DND-41 (cell line): ENCODE measurements at regions not wholly inside any gene's neighbourhood (a gene's known extent, or its start where the extent isn't known, plus 50 kb on each side); places are given as distances from the start of the nearest gene placed in this dataset.

ENCODE experiments used
- ATAC-seq: fragments of 200-7000 bp; cut with Tn5 transposase; 3 replicates; pipeline ENCODE4 v1.9.1; 2021; ENCODE audit warnings: low read depth; ENCODE audit not compliant: insufficient read depth
- DNase-seq: peaks from one replicate; pipeline ENCODE4 v3.0.0-alpha.2; 2020
- H2AFZ ChIP-seq: 2 replicates; pipeline ENCODE4 v1.6.0; 2012; ENCODE audit warnings: low read depth, low read length
- H3K27ac ChIP-seq: 2 replicates; pipeline ENCODE4 v1.5.1; 2012; ENCODE audit warnings: low read length, inconsistent platforms
- H3K27me3 ChIP-seq: fragments of 200-600 bp; sonication (generic); 2 replicates; pipeline ENCODE4 v1.6.0; 2012; ENCODE audit warnings: low read length, mild to moderate bottlenecking, inconsistent platforms; ENCODE audit not compliant: insufficient read depth, poor library complexity
- H3K36me3 ChIP-seq: 2 replicates; pipeline ENCODE4 v1.5.1; 2012; ENCODE audit warnings: low read length, inconsistent platforms; ENCODE audit not compliant: insufficient read depth
- H3K4me1 ChIP-seq: 2 replicates; pipeline ENCODE4 v1.5.1; 2012; ENCODE audit warnings: mild to moderate bottlenecking, low read length; ENCODE audit not compliant: insufficient read depth
- H3K4me2 ChIP-seq: 2 replicates; pipeline ENCODE4 v1.6.0; 2012; ENCODE audit warnings: mild to moderate bottlenecking, moderate library complexity, low read length, inconsistent platforms; ENCODE audit not compliant: insufficient read depth
- H3K4me3 ChIP-seq, 2 experiments: fragments of 200-600 bp in 1 of 2; shearing (Covaris generic) in 1 of 2; 2 replicates each; pipeline ENCODE4 v1.5.1; 2012 to 2016; ENCODE audit warnings: inconsistent platforms in 2 of 2, low read length in 2 of 2, mild to moderate bottlenecking in 2 of 2, low read depth in 1 of 2, moderate library complexity in 1 of 2
- H3K79me2 ChIP-seq: 2 replicates; pipeline ENCODE4 v1.6.0; 2012; ENCODE audit warnings: low read length, inconsistent platforms; ENCODE audit not compliant: insufficient read depth
- H3K9ac ChIP-seq: 2 replicates; pipeline ENCODE4 v1.6.0; 2012; ENCODE audit warnings: low read depth, mild to moderate bottlenecking, inconsistent platforms, low read length, moderate library complexity
- H3K9me3 ChIP-seq: 2 replicates; pipeline ENCODE4 v1.5.1; 2012; ENCODE audit warnings: low read length, moderate library complexity, mild to moderate bottlenecking, inconsistent platforms; ENCODE audit not compliant: insufficient read depth, severe bottlenecking
- H4K20me1 ChIP-seq: 2 replicates; pipeline ENCODE4 v1.6.0; 2012; ENCODE audit warnings: low read length; ENCODE audit not compliant: insufficient read depth
- CTCF ChIP-seq: IDR thresholded peaks from 2 replicates; pipeline ENCODE4 v1.5.1; 2012; ENCODE audit warnings: borderline replicate concordance, low read length, moderate library complexity, mild to moderate bottlenecking; ENCODE audit not compliant: poor library complexity, severe bottlenecking; ENCODE audit errors: extremely low read depth
- EZH2 ChIP-seq: IDR thresholded peaks from 3 replicates; pipeline ENCODE4 v1.6.1; 2012; ENCODE audit warnings: borderline replicate concordance, low read depth, mild to moderate bottlenecking, moderate library complexity, low read length, inconsistent platforms; ENCODE audit not compliant: severe bottlenecking

- Histone ChIP-seq H3K27me3 (no peaks in the 10 kb centered on the region), H3K36me3 (no peaks in the 10 kb centered on the region), H3K4me2 (no peak overlapping the region), H2AFZ (no peak overlapping the region), H3K9ac (no peak overlapping the region), H3K4me1 (no peaks in the 10 kb centered on the region), H4K20me1 (no peaks in the 10 kb centered on the region), H3K27ac (no peak overlapping the region), H3K4me3 (no peak overlapping the region), H3K9me3 (no peaks in the 10 kb centered on the region), H3K79me2 (no peaks in the 10 kb centered on the region)
- ATAC-seq (no peak), DNase-seq (no peak)
- TF ChIP-seq EZH2, result no peak
- no peak for TF ChIP-seq CTCF
Observed at GRCh38 chr13:44015118-44015517, 135.4 kb downstream of the LACC1 start.

- TF ChIP-seq CTCF (no peak), EZH2 (no peak)
- DNase-seq, result no peak
- no peak overlapping the region for H2AFZ ChIP-seq
- no peak overlapping the region for H3K27ac ChIP-seq
- no peak overlapping the region for H3K9ac ChIP-seq
- no peaks in the 10 kb centered on the region for H4K20me1 ChIP-seq
- H3K79me2 ChIP-seq, result no peaks in the 10 kb centered on the region
- H3K27me3 ChIP-seq, result no peaks in the 10 kb centered on the region
- no peak overlapping the region for H3K4me3 ChIP-seq
- no peak overlapping the region for H3K4me2 ChIP-seq
- ATAC-seq, result no peak
- no peaks in the 10 kb centered on the region for H3K9me3 ChIP-seq
- no peaks in the 10 kb centered on the region for H3K4me1 ChIP-seq
- no peaks in the 10 kb centered on the region for H3K36me3 ChIP-seq
Observed at GRCh38 chr13:44015811-44016210, 136.1 kb downstream of the LACC1 start.

GRCh38 chr13:44017756-44018309, 138.1 kb downstream of the LACC1 start:
- Histone ChIP-seq H3K9me3 (no peaks in the 10 kb centered on the region), H3K79me2 (no peaks in the 10 kb centered on the region), H3K36me3 (no peaks in the 10 kb centered on the region), H3K27me3 (no peaks in the 10 kb centered on the region), H3K4me3 (no peak overlapping the region), H4K20me1 (no peaks in the 10 kb centered on the region), H3K9ac (no peak overlapping the region), H3K4me1 (no peaks in the 10 kb centered on the region), H2AFZ (no peak overlapping the region), H3K4me2 (no peak overlapping the region), H3K27ac (no peak overlapping the region)
- TF ChIP-seq EZH2, result no peak
- TF ChIP-seq CTCF, result no peak
- no peak for ATAC-seq
- DNase-seq, result no peak

- Histone ChIP-seq H3K79me2 (no peaks in the 10 kb centered on the region), H3K4me3 (no peak overlapping the region), H2AFZ (no peak overlapping the region), H3K9ac (no peak overlapping the region), H3K4me2 (no peak overlapping the region), H4K20me1 (no peaks in the 10 kb centered on the region), H3K27me3 (no peaks in the 10 kb centered on the region), H3K27ac (no peak overlapping the region), H3K4me1 (no peaks in the 10 kb centered on the region), H3K36me3 (no peaks in the 10 kb centered on the region), H3K9me3 (no peaks in the 10 kb centered on the region)
- DNase-seq, result no peak
- no peak for TF ChIP-seq EZH2
- no peak for TF ChIP-seq CTCF
- ATAC-seq, result no peak
Observed at GRCh38 chr13:44019651-44020050, 139.9 kb downstream of the LACC1 start.
